SK-N-MC (cell line): ENCODE measurements at regions not wholly inside any gene's neighbourhood (a gene's known extent, or its start where the extent isn't known, plus 50 kb on each side); places are given as distances from the start of the nearest gene placed in this dataset.

Source experiments
- EZH2 ChIP-seq: fragments of 200-600 bp; sonication (generic); IDR thresholded peaks from one replicate; pipeline ENCODE4 v1.6.1; 2017; ENCODE audit warnings: antibody characterized with exemption
- FOXP2 ChIP-seq: optimal IDR thresholded peaks from 2 replicates; pipeline ENCODE3; 2011; ENCODE audit warnings: mild to moderate bottlenecking, moderate library complexity; ENCODE audit not compliant: insufficient read depth; ENCODE audit errors: extremely low read length, control extremely low read depth
- POLR2AphosphoS5 ChIP-seq: IDR thresholded peaks from 2 replicates; pipeline ENCODE4 v1.6.1; 2012; ENCODE audit warnings: mild to moderate bottlenecking, low read depth, low read length, borderline replicate concordance

GRCh38 chr11:127592371-127592770 lies 591.8 kb upstream of the KIRREL3 start:
- no peak for TF ChIP-seq EZH2
- no peak for TF ChIP-seq POLR2AphosphoS5
- TF ChIP-seq FOXP2, result no peak
